ENCODE measurements at regions not wholly inside any gene's neighbourhood (a gene's known extent, or its start where the extent isn't known, plus 50 kb on each side); places are given as distances from the start of the nearest gene placed in this dataset.
"Not testable (repeated sequence)": the region's sequence is repeated elsewhere in the genome, so short reads cannot be mapped to it uniquely, and the experiment has no call there.

DNA sequence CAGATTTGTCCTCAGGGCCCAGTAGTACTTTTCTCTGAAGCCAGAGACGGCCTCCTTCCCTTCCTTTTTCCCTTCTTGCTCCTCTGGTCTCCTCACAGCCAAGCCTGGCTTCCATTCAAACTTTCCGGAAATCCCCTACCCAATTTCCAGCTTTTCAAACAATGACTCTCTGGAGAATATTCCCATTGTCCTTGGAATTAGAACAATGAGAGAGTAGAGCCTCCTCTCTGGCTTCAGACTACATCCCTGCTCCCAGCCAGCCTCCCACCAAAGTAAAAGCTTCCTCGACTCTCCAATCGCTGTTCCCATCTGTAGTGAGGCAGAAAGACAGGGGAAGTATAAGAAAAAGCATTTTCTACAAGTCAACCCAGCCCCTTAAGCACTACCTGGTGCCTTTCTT, 77.7 kb upstream of the SOX13 start:
- no peak overlapping the region for H3K27ac Mint-ChIP-seq
- peaks cover 0 to 1% (median 0%) of the 10 kb centered on the region in 7 donors for H3K4me1 Mint-ChIP-seq
- intact Hi-C loops (cut with micrococcal nuclease), result no loop called here
- ATAC-seq (no peak), DNase-seq (no peak)
- H3K27ac ChIP-seq (ENCODE audit: low read depth, low read length), result no peak overlapping the region
- H3K27me3 ChIP-seq (ENCODE audit: control insufficient read depth in 2 of 2, insufficient read depth in 2 of 2, low read length in 2 of 2), result no peaks in the 10 kb centered on the region
- no peak overlapping the region for H3K4me3 Mint-ChIP-seq
- H3K9me3 ChIP-seq (ENCODE audit: control insufficient read depth in 2 of 3, low read length in 3 of 3), result no peaks in the 10 kb centered on the region
- H3K36me3 ChIP-seq (ENCODE audit: control insufficient read depth in 2 of 3, insufficient read depth in 3 of 3, low read length in 3 of 3), result no peaks in the 10 kb centered on the region
- CTCF ChIA-PET, result no interaction called here
- no peaks in the 10 kb centered on the region for H3K4me1 ChIP-seq (ENCODE audit: control insufficient read depth in 2 of 2, insufficient read depth in 2 of 2, low read length in 2 of 2)
- no peak overlapping the region for H3K4me3 ChIP-seq (ENCODE audit: low read length)
- POLR2A ChIA-PET, result no interaction called here
- H3K36me3 Mint-ChIP-seq, result peaks cover 0 to 2% (median 0%) of the 10 kb centered on the region in 5 donors
- peaks cover 0 to 16% (median 11%) of the 10 kb centered on the region in 5 donors for H3K27me3 Mint-ChIP-seq
- peaks cover 0 to 3% (median 1%) of the 10 kb centered on the region in 11 donors for H3K9me3 Mint-ChIP-seq

DNA sequence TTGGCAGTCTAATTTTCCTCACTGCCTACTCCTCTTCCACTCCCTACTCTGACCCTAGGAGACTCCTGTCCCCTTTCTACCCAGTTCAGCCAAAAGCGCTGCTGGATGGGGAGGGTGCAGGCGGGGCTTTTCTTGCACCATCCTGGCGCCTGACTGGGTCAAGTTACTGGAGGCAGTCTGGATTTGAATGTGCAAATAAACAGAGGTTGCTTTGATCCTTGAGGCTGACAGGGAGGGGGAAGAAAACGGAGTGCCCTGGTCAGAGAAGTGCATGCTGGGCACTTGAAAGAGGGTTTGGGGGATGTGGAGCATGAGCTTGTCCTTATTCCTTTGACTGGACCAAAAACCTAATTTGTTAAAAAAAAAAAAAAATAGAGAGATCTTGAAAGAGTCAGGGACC, 76.8 kb upstream of the SOX13 start:
- no peaks in the 10 kb centered on the region for H3K36me3 ChIP-seq (ENCODE audit: control insufficient read depth in 2 of 3, insufficient read depth in 3 of 3, low read length in 3 of 3)
- peaks cover 5 to 16% (median 11%) of the 10 kb centered on the region in 5 donors for H3K27me3 Mint-ChIP-seq
- H3K4me3 ChIP-seq (ENCODE audit: low read length), result no peak overlapping the region
- no peak for ATAC-seq
- no peak for DNase-seq
- no peak overlapping the region for H3K27ac Mint-ChIP-seq
- H3K9me3 Mint-ChIP-seq, result peaks cover 0 to 12% (median 4%) of the 10 kb centered on the region in 11 donors
- intact Hi-C loops (cut with micrococcal nuclease), result no loop called here
- H3K9me3 ChIP-seq (ENCODE audit: control insufficient read depth in 2 of 3, low read length in 3 of 3), result no peaks in the 10 kb centered on the region
- peaks cover 0 to 8% (median 5%) of the 10 kb centered on the region in 7 donors for H3K4me1 Mint-ChIP-seq
- H3K27ac ChIP-seq (ENCODE audit: low read depth, low read length), result no peak overlapping the region
- H3K36me3 Mint-ChIP-seq, result peaks cover 0 to 4% (median 3%) of the 10 kb centered on the region in 5 donors
- H3K4me1 ChIP-seq (ENCODE audit: control insufficient read depth in 2 of 2, insufficient read depth in 2 of 2, low read length in 2 of 2), result peaks cover 0 to 5% of the 10 kb centered on the region in 2 donors
- ChIA-PET POLR2A (no interaction called here), CTCF (no interaction called here)
- H3K4me3 Mint-ChIP-seq, result no peak overlapping the region
- no peaks in the 10 kb centered on the region for H3K27me3 ChIP-seq (ENCODE audit: control insufficient read depth in 2 of 2, insufficient read depth in 2 of 2, low read length in 2 of 2)

GRCh38 chr1:203998571-203998970, 74.3 kb upstream of the SOX13 start:
- H3K4me3 Mint-ChIP-seq; H3K4me1 Mint-ChIP-seq; POLR2A ChIA-PET; DNase-seq; intact Hi-C loops (cut with micrococcal nuclease); H3K27me3 ChIP-seq (ENCODE audit: control insufficient read depth in 2 of 2, insufficient read depth in 2 of 2, low read length in 2 of 2); CTCF ChIA-PET; H3K9me3 ChIP-seq (ENCODE audit: control insufficient read depth in 2 of 3, low read length in 3 of 3); H3K4me1 ChIP-seq (ENCODE audit: control insufficient read depth in 2 of 2, insufficient read depth in 2 of 2, low read length in 2 of 2); H3K27ac ChIP-seq (ENCODE audit: low read depth, low read length); H3K36me3 ChIP-seq (ENCODE audit: control insufficient read depth in 2 of 3, insufficient read depth in 3 of 3, low read length in 3 of 3); H3K27ac Mint-ChIP-seq; H3K4me3 ChIP-seq (ENCODE audit: low read length); ATAC-seq; H3K36me3 Mint-ChIP-seq: not testable (repeated sequence)
- H3K27me3 Mint-ChIP-seq, result peaks cover 5 to 14% (median 9%) of the 10 kb centered on the region in 5 donors
- H3K9me3 Mint-ChIP-seq, result peaks cover 0 to 12% (median 4%) of the 10 kb centered on the region in 11 donors

DNA sequence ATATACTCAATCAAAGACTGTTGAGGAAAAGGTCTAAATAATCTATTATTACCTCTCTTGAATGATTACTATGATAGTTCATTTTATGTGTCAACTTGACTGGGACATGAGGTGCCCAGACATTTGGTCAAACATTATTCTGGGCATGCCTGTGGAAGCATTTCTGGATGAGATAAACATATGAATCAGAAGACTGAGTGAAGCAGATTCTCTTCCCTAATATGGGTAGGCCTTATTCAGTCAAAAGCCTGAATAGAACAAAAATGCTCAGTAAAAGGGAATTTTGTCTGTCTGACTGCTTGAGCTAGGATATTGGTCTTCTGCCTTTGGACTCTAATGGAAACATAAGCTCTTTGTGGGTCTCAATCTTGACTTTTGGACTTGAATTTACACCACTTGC, 73.3 kb upstream of the SOX13 start:
- H3K36me3 Mint-ChIP-seq, result peaks cover 0 to 4% (median 4%) of the 10 kb centered on the region in 5 donors
- Histone ChIP-seq H3K4me3 (ENCODE audit: low read length) (no peak overlapping the region), H3K4me1 (ENCODE audit: control insufficient read depth in 2 of 2, insufficient read depth in 2 of 2, low read length in 2 of 2) (peaks cover 0 to 5% of the 10 kb centered on the region in 2 donors), H3K9me3 (ENCODE audit: control insufficient read depth in 2 of 3, low read length in 3 of 3) (no peaks in the 10 kb centered on the region), H3K27ac (ENCODE audit: low read depth, low read length) (no peak overlapping the region), H3K27me3 (ENCODE audit: control insufficient read depth in 2 of 2, insufficient read depth in 2 of 2, low read length in 2 of 2) (no peaks in the 10 kb centered on the region), H3K36me3 (ENCODE audit: control insufficient read depth in 2 of 3, insufficient read depth in 3 of 3, low read length in 3 of 3) (no peaks in the 10 kb centered on the region)
- H3K4me1 Mint-ChIP-seq, result peaks cover 0 to 9% (median 5%) of the 10 kb centered on the region in 7 donors
- peaks cover 5 to 14% (median 5%) of the 10 kb centered on the region in 5 donors for H3K27me3 Mint-ChIP-seq
- POLR2A ChIA-PET, result no interaction called here
- no peak overlapping the region for H3K4me3 Mint-ChIP-seq
- DNase-seq, result no peak
- CTCF ChIA-PET, result no interaction called here
- ATAC-seq, result no peak
- H3K9me3 Mint-ChIP-seq, result peaks cover 0 to 12% (median 4%) of the 10 kb centered on the region in 11 donors
- intact Hi-C loops (cut with micrococcal nuclease), result no loop called here
- H3K27ac Mint-ChIP-seq, result no peak overlapping the region

GRCh38 chr1:204001166-204001901, 71.6 kb upstream of the SOX13 start:
- no peaks in the 10 kb centered on the region for H3K27me3 ChIP-seq (ENCODE audit: control insufficient read depth in 2 of 2, insufficient read depth in 2 of 2, low read length in 2 of 2)
- no peak overlapping the region for H3K4me3 ChIP-seq (ENCODE audit: low read length)
- CTCF ChIA-PET, result no interaction called here
- H3K36me3 Mint-ChIP-seq, result peaks cover 0 to 4% (median 4%) of the 10 kb centered on the region in 5 donors
- ATAC-seq (no peak), DNase-seq (no peak)
- peaks cover 0 to 12% (median 4%) of the 10 kb centered on the region in 11 donors for H3K9me3 Mint-ChIP-seq
- no peaks in the 10 kb centered on the region for H3K9me3 ChIP-seq (ENCODE audit: control insufficient read depth in 2 of 3, low read length in 3 of 3)
- H3K4me1 ChIP-seq (ENCODE audit: control insufficient read depth in 2 of 2, insufficient read depth in 2 of 2, low read length in 2 of 2), result peaks cover 0 to 5% of the 10 kb centered on the region in 2 donors
- no peak overlapping the region for H3K27ac Mint-ChIP-seq
- peaks cover 0 to 9% (median 5%) of the 10 kb centered on the region in 7 donors for H3K4me1 Mint-ChIP-seq
- POLR2A ChIA-PET, result no interaction called here
- H3K27ac ChIP-seq (ENCODE audit: low read depth, low read length), result no peak overlapping the region
- peak overlapping the region in 1 of 10 donors; percentile 15 for H3K4me3 Mint-ChIP-seq
- peaks cover 2 to 12% (median 5%) of the 10 kb centered on the region in 5 donors for H3K27me3 Mint-ChIP-seq
- H3K36me3 ChIP-seq (ENCODE audit: control insufficient read depth in 2 of 3, insufficient read depth in 3 of 3, low read length in 3 of 3), result no peaks in the 10 kb centered on the region
- intact Hi-C loops (cut with micrococcal nuclease), result no loop called here

DNA sequence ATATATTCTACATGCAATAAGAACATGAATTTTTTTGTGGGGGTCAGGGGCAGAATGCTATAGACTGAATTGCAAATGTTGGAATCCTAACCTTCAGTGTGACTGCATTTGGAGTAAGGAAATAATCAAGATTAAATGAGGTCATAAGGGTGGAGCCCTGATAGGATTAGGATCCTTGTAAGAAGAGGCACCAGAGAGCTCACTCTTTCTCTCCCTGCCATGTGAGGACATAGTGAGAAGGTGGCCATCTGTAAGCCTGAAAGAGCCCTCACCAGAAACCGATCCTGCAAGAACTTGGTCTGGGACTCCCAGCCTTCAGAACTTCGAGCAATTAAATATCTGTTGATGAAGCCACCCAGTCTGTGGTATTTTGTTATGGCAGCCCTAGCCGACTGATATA, 70.3 kb upstream of the SOX13 start:
- H3K4me1 Mint-ChIP-seq, result peaks cover 0 to 9% (median 5%) of the 10 kb centered on the region in 7 donors
- H3K9me3 ChIP-seq (ENCODE audit: control insufficient read depth in 2 of 3, low read length in 3 of 3), result no peaks in the 10 kb centered on the region
- H3K27me3 Mint-ChIP-seq, result peaks cover 5 to 19% (median 13%) of the 10 kb centered on the region in 5 donors
- no peaks in the 10 kb centered on the region for H3K36me3 ChIP-seq (ENCODE audit: control insufficient read depth in 2 of 3, insufficient read depth in 3 of 3, low read length in 3 of 3)
- no peaks in the 10 kb centered on the region for H3K27me3 ChIP-seq (ENCODE audit: control insufficient read depth in 2 of 2, insufficient read depth in 2 of 2, low read length in 2 of 2)
- peaks cover 0 to 5% of the 10 kb centered on the region in 2 donors for H3K4me1 ChIP-seq (ENCODE audit: control insufficient read depth in 2 of 2, insufficient read depth in 2 of 2, low read length in 2 of 2)
- POLR2A ChIA-PET, result no interaction called here
- no peak overlapping the region for H3K4me3 ChIP-seq (ENCODE audit: low read length)
- peaks cover 0 to 4% (median 4%) of the 10 kb centered on the region in 5 donors for H3K36me3 Mint-ChIP-seq
- H3K27ac Mint-ChIP-seq, result no peak overlapping the region
- intact Hi-C loops (cut with micrococcal nuclease), result no loop called here
- ATAC-seq (no peak), DNase-seq (no peak)
- CTCF ChIA-PET, result no interaction called here
- H3K9me3 Mint-ChIP-seq, result peaks cover 0 to 12% (median 4%) of the 10 kb centered on the region in 11 donors
- no peak overlapping the region for H3K4me3 Mint-ChIP-seq
- H3K27ac ChIP-seq (ENCODE audit: low read depth, low read length), result no peak overlapping the region

DNA sequence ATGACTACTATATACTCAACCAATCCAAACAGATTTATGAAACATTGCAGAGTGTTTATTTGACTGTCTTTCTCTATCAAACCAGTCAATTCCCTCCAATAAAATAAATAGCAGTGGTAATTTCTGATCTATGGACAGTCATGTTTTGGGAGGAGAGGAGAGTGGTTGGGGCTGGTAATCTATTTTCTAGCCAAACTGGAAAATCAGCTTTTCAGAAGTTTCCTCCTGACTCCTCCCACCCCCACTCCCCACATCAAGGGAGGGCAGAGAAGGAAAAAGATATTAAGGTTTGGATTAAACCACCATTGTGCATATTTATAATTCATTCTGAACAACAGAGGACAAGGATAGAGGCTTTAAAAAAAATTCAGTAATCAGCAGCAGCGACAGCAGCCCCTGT, 69.4 kb upstream of the SOX13 start:
- H3K4me3 ChIP-seq (ENCODE audit: low read length), result no peak overlapping the region
- peaks cover 0 to 12% (median 4%) of the 10 kb centered on the region in 11 donors for H3K9me3 Mint-ChIP-seq
- H3K27ac ChIP-seq (ENCODE audit: low read depth, low read length), result no peak overlapping the region
- H3K9me3 ChIP-seq (ENCODE audit: control insufficient read depth in 2 of 3, low read length in 3 of 3), result no peaks in the 10 kb centered on the region
- ChIA-PET CTCF (no interaction called here), POLR2A (no interaction called here)
- H3K27me3 ChIP-seq (ENCODE audit: control insufficient read depth in 2 of 2, insufficient read depth in 2 of 2, low read length in 2 of 2), result no peaks in the 10 kb centered on the region
- no peaks in the 10 kb centered on the region for H3K36me3 ChIP-seq (ENCODE audit: control insufficient read depth in 2 of 3, insufficient read depth in 3 of 3, low read length in 3 of 3)
- no peak overlapping the region for H3K4me3 Mint-ChIP-seq
- H3K27ac Mint-ChIP-seq, result no peak overlapping the region
- H3K27me3 Mint-ChIP-seq, result peaks cover 5 to 19% (median 13%) of the 10 kb centered on the region in 5 donors
- no peak for ATAC-seq
- intact Hi-C loops (cut with micrococcal nuclease), result no loop called here
- DNase-seq, result no peak
- peaks cover 0 to 5% of the 10 kb centered on the region in 2 donors for H3K4me1 ChIP-seq (ENCODE audit: control insufficient read depth in 2 of 2, insufficient read depth in 2 of 2, low read length in 2 of 2)
- peaks cover 0 to 4% (median 4%) of the 10 kb centered on the region in 5 donors for H3K36me3 Mint-ChIP-seq
- peaks cover 0 to 9% (median 5%) of the 10 kb centered on the region in 7 donors for H3K4me1 Mint-ChIP-seq
